ENCODE measurements at regions not wholly inside any gene's neighbourhood (a gene's known extent, or its start where the extent isn't known, plus 50 kb on each side); places are given as distances from the start of the nearest gene placed in this dataset.

DNA sequence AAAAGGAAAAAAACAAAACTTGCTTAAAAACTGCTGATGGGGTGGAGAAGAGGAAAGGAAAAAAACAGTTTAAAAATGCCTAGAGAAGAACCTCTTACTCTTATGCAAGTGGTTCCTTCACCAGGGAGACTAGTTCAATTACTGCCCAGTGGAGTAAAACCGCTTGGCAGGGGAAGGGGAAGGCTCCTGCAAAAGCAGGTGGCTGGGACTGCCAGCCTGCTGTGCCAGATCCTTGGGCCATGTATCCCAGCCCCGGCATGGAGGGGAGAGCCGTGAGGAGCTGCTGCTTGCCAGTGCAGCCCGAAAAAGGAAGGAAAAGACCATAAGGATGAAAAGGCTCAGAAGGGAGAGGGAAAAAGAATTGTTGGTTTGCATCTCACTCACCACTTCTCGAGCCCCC lies 123.0 kb downstream of the FSCB start:
- no peak for DNase-seq (ENCODE audit: low spot score in 2 of 2)
- intact Hi-C loops (cut with DNase I; ENCODE audit: low total_unique reads) = no loop called here
- no peak for TF ChIP-seq POLR2A (IDR thresholded peaks at IDR 0.05)
- TF ChIP-seq, protein P1, sequence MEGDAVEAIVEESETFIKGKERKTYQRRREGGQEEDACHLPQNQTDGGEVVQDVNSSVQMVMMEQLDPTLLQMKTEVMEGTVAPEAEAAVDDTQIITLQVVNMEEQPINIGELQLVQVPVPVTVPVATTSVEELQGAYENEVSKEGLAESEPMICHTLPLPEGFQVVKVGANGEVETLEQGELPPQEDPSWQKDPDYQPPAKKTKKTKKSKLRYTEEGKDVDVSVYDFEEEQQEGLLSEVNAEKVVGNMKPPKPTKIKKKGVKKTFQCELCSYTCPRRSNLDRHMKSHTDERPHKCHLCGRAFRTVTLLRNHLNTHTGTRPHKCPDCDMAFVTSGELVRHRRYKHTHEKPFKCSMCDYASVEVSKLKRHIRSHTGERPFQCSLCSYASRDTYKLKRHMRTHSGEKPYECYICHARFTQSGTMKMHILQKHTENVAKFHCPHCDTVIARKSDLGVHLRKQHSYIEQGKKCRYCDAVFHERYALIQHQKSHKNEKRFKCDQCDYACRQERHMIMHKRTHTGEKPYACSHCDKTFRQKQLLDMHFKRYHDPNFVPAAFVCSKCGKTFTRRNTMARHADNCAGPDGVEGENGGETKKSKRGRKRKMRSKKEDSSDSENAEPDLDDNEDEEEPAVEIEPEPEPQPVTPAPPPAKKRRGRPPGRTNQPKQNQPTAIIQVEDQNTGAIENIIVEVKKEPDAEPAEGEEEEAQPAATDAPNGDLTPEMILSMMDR (IDR thresholded peaks at IDR 0.05) = no peak
- H3K4me3 ChIP-seq (ENCODE audit: low read depth, poor library complexity, severe bottlenecking) = no peak overlapping the region
- 55 to 57% methylated on average over 5 of the region's 5 CpGs for WGBS, 2 donors

DNA sequence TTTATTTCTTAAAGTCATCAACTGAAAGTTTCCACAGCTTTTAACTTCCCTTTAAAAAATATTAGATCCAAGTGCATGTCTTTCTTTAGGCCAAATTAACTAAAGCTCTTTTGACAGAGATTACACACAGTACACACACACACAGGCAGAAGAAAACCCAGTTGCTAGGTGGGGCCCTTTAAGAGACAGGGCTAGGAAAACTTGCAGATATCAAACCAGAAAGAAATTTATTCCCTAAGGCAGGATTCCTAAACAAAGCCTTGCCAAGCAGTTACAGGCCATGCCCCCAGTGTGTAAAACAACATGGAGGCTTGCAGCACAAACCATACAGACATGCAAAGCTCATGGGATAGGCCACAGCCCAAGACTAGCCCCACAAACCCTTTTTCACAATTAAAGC lies 123.4 kb downstream of the FSCB start:
- TF ChIP-seq, protein P1 (IDR thresholded peaks at IDR 0.05) = no peak
- no peak for TF ChIP-seq POLR2A (IDR thresholded peaks at IDR 0.05)
- DNase-seq (ENCODE audit: low spot score in 2 of 2) = no peak
- H3K4me3 ChIP-seq (ENCODE audit: low read depth, poor library complexity, severe bottlenecking) = no peak overlapping the region
- intact Hi-C loops (cut with DNase I; ENCODE audit: low total_unique reads) = no loop called here

DNA sequence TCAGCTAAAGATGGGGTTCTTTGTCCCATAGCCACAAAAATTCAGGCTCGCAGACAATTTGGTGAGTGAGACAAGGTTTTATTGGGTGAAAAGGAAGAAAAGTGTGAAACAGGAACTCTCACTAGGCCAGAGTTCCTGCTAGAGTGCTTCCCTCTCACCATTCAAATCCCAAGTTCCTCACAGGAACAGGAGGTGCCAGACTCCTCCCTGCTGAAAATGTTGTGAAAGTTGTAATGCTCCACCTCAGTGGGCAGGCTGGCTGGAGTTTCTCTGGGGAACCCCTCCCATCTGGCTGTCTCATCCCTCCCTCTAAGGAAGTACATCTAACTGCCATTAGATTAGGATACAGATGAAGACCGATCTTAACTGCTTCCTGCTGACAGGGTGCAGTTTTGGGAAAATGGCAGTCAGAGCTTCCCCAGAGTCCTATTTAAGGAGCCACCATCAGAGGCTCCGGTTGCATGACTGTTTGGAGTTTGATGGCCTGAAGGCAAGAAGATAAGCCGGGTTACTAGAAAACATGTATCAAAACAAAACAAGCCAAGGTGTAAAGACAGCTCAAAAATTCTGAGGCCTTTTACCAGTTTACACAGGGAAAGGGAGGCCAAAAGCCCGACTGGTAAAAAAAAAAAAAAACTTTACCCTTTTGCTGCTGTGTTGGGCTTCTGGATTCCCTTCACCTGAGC lies 127.6 kb downstream of the FSCB start:
- WGBS, 2 donors = 42 to 47% methylated on average over 5 of the region's 5 CpGs
- intact Hi-C loops (cut with DNase I; ENCODE audit: low total_unique reads) = no loop called here
- H3K4me3 ChIP-seq (ENCODE audit: low read depth, poor library complexity, severe bottlenecking) = no peak overlapping the region
- DNase-seq (ENCODE audit: low spot score in 2 of 2) = no peak
- no peak for TF ChIP-seq POLR2A (IDR thresholded peaks at IDR 0.05)
- TF ChIP-seq, protein P1 (IDR thresholded peaks at IDR 0.05) = no peak

DNA sequence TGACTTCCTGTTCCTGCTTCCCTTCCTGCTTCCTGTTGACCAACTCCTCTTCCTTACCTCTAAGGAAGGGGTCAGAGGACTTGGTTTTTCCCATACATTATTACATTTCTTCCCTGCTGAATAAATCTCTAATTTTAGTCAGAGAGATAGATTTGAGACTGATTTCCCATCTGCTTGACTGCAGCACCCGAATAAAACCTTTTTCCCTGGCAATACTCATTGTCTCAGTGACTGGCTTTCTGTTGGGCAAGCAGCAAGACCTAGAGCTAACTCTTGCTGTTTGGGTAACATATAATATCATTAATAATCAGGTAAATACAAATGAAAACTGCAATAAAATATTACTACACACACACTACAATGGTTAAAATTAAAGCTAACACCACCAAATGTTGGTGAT lies 132.2 kb downstream of the FSCB start:
- DNase-seq (ENCODE audit: low spot score in 2 of 2) = no peak
- intact Hi-C loops (cut with DNase I; ENCODE audit: low total_unique reads) = no loop called here
- TF ChIP-seq POLR2A (IDR thresholded peaks at IDR 0.05) = no peak
- TF ChIP-seq, protein P1 (IDR thresholded peaks at IDR 0.05) = no peak
- 78 to 90% methylated on average over 1 of the region's 1 CpG for WGBS, 2 donors
- no peak overlapping the region for H3K4me3 ChIP-seq (ENCODE audit: low read depth, poor library complexity, severe bottlenecking)

DNA sequence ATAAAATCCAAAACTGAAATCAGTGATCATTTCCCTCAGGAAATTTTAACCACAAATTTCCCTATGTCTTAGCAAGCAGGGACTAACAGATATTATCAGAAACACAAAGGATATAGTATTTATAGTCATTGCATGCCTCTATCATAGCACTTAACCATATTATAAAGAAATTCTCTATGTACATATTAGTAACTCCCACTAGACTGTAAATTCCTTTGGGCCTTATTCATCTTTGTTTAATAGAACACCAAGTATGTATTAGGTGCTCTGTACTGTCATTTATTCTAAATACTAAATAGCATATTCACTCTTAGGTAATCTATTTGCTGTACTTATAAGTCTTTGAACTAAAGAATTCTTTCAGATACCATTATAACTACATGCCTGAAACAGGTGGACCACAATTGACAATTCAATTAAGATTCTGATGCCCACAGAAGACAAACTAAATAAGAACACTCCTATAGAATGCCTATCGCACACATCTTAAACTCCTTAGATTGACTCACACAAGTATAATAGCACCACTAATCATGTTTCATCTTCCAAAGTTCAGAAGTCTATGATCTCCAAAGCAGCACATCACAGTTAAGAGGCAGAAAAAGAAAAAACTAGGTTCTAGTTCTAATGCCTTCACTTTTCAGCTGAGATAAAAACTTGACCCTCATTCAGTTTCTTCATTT lies 134.1 kb downstream of the FSCB start:
- intact Hi-C loops (cut with DNase I; ENCODE audit: low total_unique reads) = no loop called here
- no peak for DNase-seq (ENCODE audit: low spot score in 2 of 2)
- WGBS, 2 donors = 93 to 96% methylated on average over 1 of the region's 1 CpG
- TF ChIP-seq, protein P1 (IDR thresholded peaks at IDR 0.05) = no peak
- TF ChIP-seq POLR2A (IDR thresholded peaks at IDR 0.05) = no peak
- H3K4me3 ChIP-seq (ENCODE audit: low read depth, poor library complexity, severe bottlenecking) = no peak overlapping the region

DNA sequence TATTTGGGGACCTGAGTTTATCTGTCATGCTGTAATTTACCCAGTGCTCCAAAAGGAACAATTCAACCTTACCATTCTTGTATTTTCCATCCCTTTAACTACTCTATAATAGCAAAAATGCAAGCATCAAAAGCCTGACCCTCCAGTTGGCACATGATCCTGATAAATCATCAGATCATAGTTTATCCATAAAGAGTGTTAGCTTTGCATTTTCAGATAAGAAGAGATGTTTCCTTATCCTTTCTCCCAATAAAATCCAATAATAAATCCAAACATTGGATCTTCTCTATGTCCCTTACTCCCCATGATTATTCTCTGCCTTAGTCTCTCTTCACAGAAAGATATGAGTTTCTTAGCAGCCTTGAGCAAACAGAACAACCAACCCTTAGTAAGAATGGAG lies 134.9 kb downstream of the FSCB start:
- TF ChIP-seq POLR2A (IDR thresholded peaks at IDR 0.05) = no peak
- TF ChIP-seq, protein P1 (IDR thresholded peaks at IDR 0.05) = no peak
- intact Hi-C loops (cut with DNase I; ENCODE audit: low total_unique reads) = no loop called here
- no peak overlapping the region for H3K4me3 ChIP-seq (ENCODE audit: low read depth, poor library complexity, severe bottlenecking)
- no peak for DNase-seq (ENCODE audit: low spot score in 2 of 2)

Measured in lower leg skin (tissue), 4 donors.